ENCODE measurements at regions not wholly inside any gene's neighbourhood (a gene's known extent, or its start where the extent isn't known, plus 50 kb on each side); places are given as distances from the start of the nearest gene placed in this dataset.

DNA sequence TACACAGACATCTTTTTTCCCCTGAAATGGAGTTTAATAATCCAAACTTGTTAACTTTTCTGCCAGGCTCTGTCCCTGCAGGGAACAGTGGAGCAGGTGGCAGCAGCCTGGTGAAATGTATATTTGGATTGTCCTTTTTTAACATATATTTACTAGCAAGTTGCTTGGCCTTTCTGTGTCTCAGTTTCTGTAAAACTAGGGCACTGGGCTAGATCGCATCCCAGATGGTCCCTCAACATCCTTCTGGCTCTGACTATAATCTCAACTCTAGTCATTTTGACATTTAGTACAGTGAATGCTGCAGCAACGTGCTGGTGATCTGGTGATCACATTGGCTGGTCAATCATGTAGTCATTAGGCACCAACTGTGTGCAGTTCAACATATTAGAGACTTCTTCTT is 80.4 kb downstream of the LBH start:
- WGBS (ENCODE audit: insufficient coverage): 100% methylated on average over 1 of the region's 2 CpGs
- Mint-ChIP-seq H3K4me1 (no peaks in the 10 kb centered on the region), H3K9me3 (peaks cover 2 to 9% (median 6%) of the 10 kb centered on the region in 7 donors), H3K27me3 (ENCODE audit: low read depth in 3 of 3) (peaks cover 0 to 6% (median 4%) of the 10 kb centered on the region in 3 donors), H3K27ac (no peak overlapping the region), H3K4me3 (no peak overlapping the region), H3K36me3 (no peaks in the 10 kb centered on the region)
- intact Hi-C loops (cut with micrococcal nuclease): no loop called here
- TF ChIP-seq, protein P1, sequence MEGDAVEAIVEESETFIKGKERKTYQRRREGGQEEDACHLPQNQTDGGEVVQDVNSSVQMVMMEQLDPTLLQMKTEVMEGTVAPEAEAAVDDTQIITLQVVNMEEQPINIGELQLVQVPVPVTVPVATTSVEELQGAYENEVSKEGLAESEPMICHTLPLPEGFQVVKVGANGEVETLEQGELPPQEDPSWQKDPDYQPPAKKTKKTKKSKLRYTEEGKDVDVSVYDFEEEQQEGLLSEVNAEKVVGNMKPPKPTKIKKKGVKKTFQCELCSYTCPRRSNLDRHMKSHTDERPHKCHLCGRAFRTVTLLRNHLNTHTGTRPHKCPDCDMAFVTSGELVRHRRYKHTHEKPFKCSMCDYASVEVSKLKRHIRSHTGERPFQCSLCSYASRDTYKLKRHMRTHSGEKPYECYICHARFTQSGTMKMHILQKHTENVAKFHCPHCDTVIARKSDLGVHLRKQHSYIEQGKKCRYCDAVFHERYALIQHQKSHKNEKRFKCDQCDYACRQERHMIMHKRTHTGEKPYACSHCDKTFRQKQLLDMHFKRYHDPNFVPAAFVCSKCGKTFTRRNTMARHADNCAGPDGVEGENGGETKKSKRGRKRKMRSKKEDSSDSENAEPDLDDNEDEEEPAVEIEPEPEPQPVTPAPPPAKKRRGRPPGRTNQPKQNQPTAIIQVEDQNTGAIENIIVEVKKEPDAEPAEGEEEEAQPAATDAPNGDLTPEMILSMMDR (IDR thresholded peaks at IDR 0.05): no peak
- Histone ChIP-seq H2AFZ (ENCODE audit: insufficient read depth, low read depth, low read length, poor library complexity, severe bottlenecking) (no peak overlapping the region), H3K4me3 (replicated peaks in 1 of 3; ENCODE audit: low read depth in 2 of 3, low read length in 3 of 3) (no peak overlapping the region), H3K9me3 (replicated peaks in 1 of 2; ENCODE audit: control insufficient read depth in 1 of 2, insufficient read depth in 1 of 2, low read length in 2 of 2) (peaks cover 0 to 6% of the 10 kb centered on the region in 2 donors), H3K9ac (ENCODE audit: insufficient read depth, low read length, poor library complexity, severe bottlenecking) (no peak overlapping the region), H4K20me1 (ENCODE audit: insufficient read depth, low read length) (no peaks in the 10 kb centered on the region), H3K4me2 (replicated peaks; ENCODE audit: extremely low read depth, low read length, poor library complexity, severe bottlenecking) (no peak overlapping the region), H3K36me3 (replicated peaks in 1 of 2; ENCODE audit: control insufficient read depth in 1 of 2, insufficient read depth in 2 of 2, low read length in 2 of 2) (no peaks in the 10 kb centered on the region), H3K27me3 (ENCODE audit: control insufficient read depth in 2 of 2, insufficient read depth in 2 of 2, low read length in 2 of 2) (no peaks in the 10 kb centered on the region), H3K27ac (ENCODE audit: low read depth in 1 of 2, low read length in 2 of 2) (no peak overlapping the region), H3K79me2 (ENCODE audit: insufficient read depth, low read length) (no peaks in the 10 kb centered on the region), H3K4me1 (ENCODE audit: control insufficient read depth in 1 of 2, insufficient read depth in 2 of 2, low read length in 2 of 2) (no peaks in the 10 kb centered on the region)
- no peak for DNase-seq

DNA sequence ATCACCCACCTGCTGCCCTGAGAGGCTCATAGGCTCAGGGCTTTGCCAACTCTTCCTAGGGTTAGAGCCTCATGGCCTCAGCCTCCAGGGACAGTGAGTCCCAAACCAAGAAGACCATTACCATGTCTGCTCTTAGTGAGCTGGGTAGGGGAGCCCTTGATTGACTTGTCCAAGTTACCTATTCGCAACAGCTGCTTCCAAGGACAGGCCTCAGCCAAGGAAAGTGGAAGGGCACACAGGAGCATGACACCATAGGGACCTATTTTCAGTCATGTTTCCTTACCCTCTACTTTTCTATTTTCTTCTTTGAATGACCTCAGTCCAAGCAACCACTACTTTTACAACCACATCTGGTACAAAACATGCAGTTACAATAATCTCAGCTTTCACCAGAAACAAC is 81.6 kb downstream of the LBH start:
- H3K9me3 ChIP-seq (replicated peaks in 1 of 2; ENCODE audit: control insufficient read depth in 1 of 2, insufficient read depth in 1 of 2, low read length in 2 of 2): no peaks in the 10 kb centered on the region
- H3K27me3 Mint-ChIP-seq (ENCODE audit: low read depth in 3 of 3): peaks cover 0 to 6% (median 4%) of the 10 kb centered on the region in 3 donors
- 100% methylated on average over 1 of the region's 1 CpG for WGBS (ENCODE audit: insufficient coverage)
- H3K36me3 ChIP-seq (replicated peaks in 1 of 2; ENCODE audit: control insufficient read depth in 1 of 2, insufficient read depth in 2 of 2, low read length in 2 of 2): no peaks in the 10 kb centered on the region
- no peak for DNase-seq
- H3K4me2 ChIP-seq (replicated peaks; ENCODE audit: extremely low read depth, low read length, poor library complexity, severe bottlenecking): no peak overlapping the region
- no peaks in the 10 kb centered on the region for H3K4me1 Mint-ChIP-seq
- H3K79me2 ChIP-seq (ENCODE audit: insufficient read depth, low read length): no peaks in the 10 kb centered on the region
- H3K4me1 ChIP-seq (ENCODE audit: control insufficient read depth in 1 of 2, insufficient read depth in 2 of 2, low read length in 2 of 2): no peaks in the 10 kb centered on the region
- peaks cover 0 to 4% (median 0%) of the 10 kb centered on the region in 7 donors for H3K9me3 Mint-ChIP-seq
- no peak overlapping the region for H3K4me3 Mint-ChIP-seq
- intact Hi-C loops (cut with micrococcal nuclease): no loop called here
- H3K27me3 ChIP-seq (ENCODE audit: control insufficient read depth in 2 of 2, insufficient read depth in 2 of 2, low read length in 2 of 2): no peaks in the 10 kb centered on the region
- H3K4me3 ChIP-seq (replicated peaks in 1 of 3; ENCODE audit: low read depth in 2 of 3, low read length in 3 of 3): no peak overlapping the region
- H3K9ac ChIP-seq (ENCODE audit: insufficient read depth, low read length, poor library complexity, severe bottlenecking): no peak overlapping the region
- no peak overlapping the region for H3K27ac Mint-ChIP-seq
- H4K20me1 ChIP-seq (ENCODE audit: insufficient read depth, low read length): no peaks in the 10 kb centered on the region
- H3K27ac ChIP-seq (ENCODE audit: low read depth in 1 of 2, low read length in 2 of 2): no peak overlapping the region
- no peaks in the 10 kb centered on the region for H3K36me3 Mint-ChIP-seq
- TF ChIP-seq, protein P1 (IDR thresholded peaks at IDR 0.05): no peak
- H2AFZ ChIP-seq (ENCODE audit: insufficient read depth, low read depth, low read length, poor library complexity, severe bottlenecking): no peak overlapping the region

All from CD14-positive monocyte (primary cell).